ENCODE measurements at regions not wholly inside any gene's neighbourhood (a gene's known extent, or its start where the extent isn't known, plus 50 kb on each side); places are given as distances from the start of the nearest gene placed in this dataset.

DNA sequence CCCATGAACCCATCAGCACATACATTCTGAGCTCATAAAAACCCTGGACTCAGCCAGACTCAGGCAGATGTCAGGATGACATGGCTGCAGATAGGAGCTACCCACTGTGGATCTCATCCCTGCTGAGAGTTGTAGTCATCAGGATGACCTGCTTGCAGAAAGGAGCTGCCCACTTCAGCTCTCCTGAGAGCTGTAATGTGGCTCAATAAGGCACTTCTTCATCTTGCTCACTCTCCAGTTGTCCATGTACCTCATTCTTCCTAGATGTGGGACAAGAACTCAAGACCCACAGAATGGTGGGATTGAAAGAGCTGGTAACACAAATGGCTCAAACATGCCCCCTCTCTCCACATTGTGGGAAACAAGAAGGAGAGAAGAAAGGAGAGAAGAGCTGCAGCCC is 58.2 kb downstream of the SLITRK1 start:
- TF ChIP-seq ZSCAN20 (CRISPR knock-in tag; IDR thresholded peaks at IDR 0.05): no peak
- no peak for TF ChIP-seq RCOR1 (IDR thresholded peaks at IDR 0.05; ENCODE audit: low read depth, low read length)
- TF ChIP-seq, protein P1, sequence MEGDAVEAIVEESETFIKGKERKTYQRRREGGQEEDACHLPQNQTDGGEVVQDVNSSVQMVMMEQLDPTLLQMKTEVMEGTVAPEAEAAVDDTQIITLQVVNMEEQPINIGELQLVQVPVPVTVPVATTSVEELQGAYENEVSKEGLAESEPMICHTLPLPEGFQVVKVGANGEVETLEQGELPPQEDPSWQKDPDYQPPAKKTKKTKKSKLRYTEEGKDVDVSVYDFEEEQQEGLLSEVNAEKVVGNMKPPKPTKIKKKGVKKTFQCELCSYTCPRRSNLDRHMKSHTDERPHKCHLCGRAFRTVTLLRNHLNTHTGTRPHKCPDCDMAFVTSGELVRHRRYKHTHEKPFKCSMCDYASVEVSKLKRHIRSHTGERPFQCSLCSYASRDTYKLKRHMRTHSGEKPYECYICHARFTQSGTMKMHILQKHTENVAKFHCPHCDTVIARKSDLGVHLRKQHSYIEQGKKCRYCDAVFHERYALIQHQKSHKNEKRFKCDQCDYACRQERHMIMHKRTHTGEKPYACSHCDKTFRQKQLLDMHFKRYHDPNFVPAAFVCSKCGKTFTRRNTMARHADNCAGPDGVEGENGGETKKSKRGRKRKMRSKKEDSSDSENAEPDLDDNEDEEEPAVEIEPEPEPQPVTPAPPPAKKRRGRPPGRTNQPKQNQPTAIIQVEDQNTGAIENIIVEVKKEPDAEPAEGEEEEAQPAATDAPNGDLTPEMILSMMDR (IDR thresholded peaks at IDR 0.05): no peak
- no peak for TF ChIP-seq SMC3 (IDR thresholded peaks at IDR 0.05)
- no peak for TF ChIP-seq MAX (IDR thresholded peaks at IDR 0.05)
- no peak for TF ChIP-seq CEBPB (IDR thresholded peaks at IDR 0.05)
- no peak for TF ChIP-seq REST (IDR thresholded peaks at IDR 0.05)
- no peak for TF ChIP-seq PBX3 (IDR thresholded peaks at IDR 0.05)
- TF ChIP-seq POLR2A (IDR thresholded peaks at IDR 0.05; ENCODE audit: low read length): no peak

Measured in A549 (cell line).